ENCODE measurements at regions not wholly inside any gene's neighbourhood (a gene's known extent, or its start where the extent isn't known, plus 50 kb on each side); places are given as distances from the start of the nearest gene placed in this dataset.
"Not testable (repeated sequence)": the region's sequence is repeated elsewhere in the genome, so short reads cannot be mapped to it uniquely, and the experiment has no call there.

- not testable (repeated sequence) for DNase-seq (ENCODE audit: low read depth in 3 of 3)
These were observed 54.2 kb downstream of the DBET start for GRCh38 chr4:190118519-190118918.

GRCh38 chr4:190119474-190119873 lies 54.1 kb upstream of the DUX4 start:
- DNase-seq (ENCODE audit: low read depth in 3 of 3) = not testable (repeated sequence)

- peak in 1 of 3 experiments; percentile 35 for DNase-seq (ENCODE audit: low read depth in 3 of 3)
These were observed 53.5 kb upstream of the DUX4 start for GRCh38 chr4:190120111-190120514.

- not testable (repeated sequence) for DNase-seq (ENCODE audit: low read depth in 3 of 3)
These were observed 53.0 kb upstream of the DUX4 start for GRCh38 chr4:190120537-190121001.

- DNase-seq (ENCODE audit: low read depth in 3 of 3) = not testable (repeated sequence)
These were observed 52.4 kb upstream of the DUX4 start for GRCh38 chr4:190121076-190121671.

- DNase-seq (ENCODE audit: low read depth in 3 of 3) = no peak
These were observed 51.8 kb upstream of the DUX4 start for GRCh38 chr4:190121759-190122158.

GRCh38 chr4:190122161-190123142 lies 51.1 kb upstream of the DUX4 start:
- not testable (repeated sequence) for DNase-seq (ENCODE audit: low read depth in 3 of 3)

Data from stimulated activated CD4-positive, alpha-beta T cell treated with anti-CD3 and anti-CD28 coated beads, TNF-alpha, amount 100 ng/mL, for 24 hours (primary cell).